ENCODE measurements at regions not wholly inside any gene's neighbourhood (a gene's known extent, or its start where the extent isn't known, plus 50 kb on each side); places are given as distances from the start of the nearest gene placed in this dataset.

DNA sequence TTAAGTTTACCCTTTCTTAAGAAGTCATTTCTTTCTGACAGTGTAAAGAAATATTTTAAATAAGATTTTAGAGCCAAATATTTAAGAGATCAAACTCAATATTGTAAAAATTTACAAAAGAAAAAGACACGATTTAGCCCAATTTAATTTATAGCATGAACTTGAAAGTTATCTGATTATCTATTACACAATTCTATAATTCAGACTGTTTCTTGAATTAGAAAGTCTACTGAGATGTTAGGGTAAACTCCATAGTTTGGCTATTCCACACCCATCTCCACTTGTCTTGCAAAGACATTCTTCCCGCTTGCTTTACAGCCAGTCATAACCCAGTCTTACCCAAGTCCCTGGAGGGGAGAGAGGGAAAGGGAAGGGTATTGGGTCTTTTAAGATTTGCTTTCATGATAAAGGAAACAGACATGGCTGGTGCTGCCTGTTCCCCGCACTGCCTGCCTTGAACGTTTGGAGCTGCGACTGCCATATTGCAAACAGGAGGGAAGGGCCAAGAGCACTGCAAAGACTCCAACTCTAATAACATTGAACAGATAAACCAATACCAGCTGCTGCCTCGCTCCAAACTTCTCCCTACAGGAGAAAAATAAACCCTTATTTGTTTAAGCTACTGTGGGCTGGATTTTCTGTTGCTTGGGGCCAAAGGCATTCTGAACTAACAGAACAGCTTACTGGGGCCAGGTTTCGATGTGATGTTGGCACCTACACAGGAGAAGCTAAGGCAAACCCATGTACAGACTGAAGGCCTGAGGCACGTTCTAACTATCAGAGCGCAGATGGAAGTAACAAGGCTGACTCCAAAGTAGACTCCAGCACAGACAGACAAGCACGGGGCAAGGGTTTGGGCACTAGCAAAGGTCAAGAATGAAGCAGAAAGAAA is 552.3 kb upstream of the JARID2 start (continued):
- TF ChIP-seq ZNF562 (CRISPR knock-in tag; IDR thresholded peaks at IDR 0.05; ENCODE audit: borderline replicate concordance) = no peak
- TF ChIP-seq, protein P1, sequence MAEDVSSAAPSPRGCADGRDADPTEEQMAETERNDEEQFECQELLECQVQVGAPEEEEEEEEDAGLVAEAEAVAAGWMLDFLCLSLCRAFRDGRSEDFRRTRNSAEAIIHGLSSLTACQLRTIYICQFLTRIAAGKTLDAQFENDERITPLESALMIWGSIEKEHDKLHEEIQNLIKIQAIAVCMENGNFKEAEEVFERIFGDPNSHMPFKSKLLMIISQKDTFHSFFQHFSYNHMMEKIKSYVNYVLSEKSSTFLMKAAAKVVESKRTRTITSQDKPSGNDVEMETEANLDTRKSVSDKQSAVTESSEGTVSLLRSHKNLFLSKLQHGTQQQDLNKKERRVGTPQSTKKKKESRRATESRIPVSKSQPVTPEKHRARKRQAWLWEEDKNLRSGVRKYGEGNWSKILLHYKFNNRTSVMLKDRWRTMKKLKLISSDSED (CRISPR knock-in tag; IDR thresholded peaks at IDR 0.05) = no peak
- TF ChIP-seq, protein P2, sequence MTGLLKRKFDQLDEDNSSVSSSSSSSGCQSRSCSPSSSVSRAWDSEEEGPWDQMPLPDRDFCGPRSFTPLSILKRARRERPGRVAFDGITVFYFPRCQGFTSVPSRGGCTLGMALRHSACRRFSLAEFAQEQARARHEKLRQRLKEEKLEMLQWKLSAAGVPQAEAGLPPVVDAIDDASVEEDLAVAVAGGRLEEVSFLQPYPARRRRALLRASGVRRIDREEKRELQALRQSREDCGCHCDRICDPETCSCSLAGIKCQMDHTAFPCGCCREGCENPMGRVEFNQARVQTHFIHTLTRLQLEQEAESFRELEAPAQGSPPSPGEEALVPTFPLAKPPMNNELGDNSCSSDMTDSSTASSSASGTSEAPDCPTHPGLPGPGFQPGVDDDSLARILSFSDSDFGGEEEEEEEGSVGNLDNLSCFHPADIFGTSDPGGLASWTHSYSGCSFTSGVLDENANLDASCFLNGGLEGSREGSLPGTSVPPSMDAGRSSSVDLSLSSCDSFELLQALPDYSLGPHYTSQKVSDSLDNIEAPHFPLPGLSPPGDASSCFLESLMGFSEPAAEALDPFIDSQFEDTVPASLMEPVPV (CRISPR knock-in tag; IDR thresholded peaks at IDR 0.05) = no peak
- no peak for TF ChIP-seq ZNF317 (CRISPR knock-in tag; IDR thresholded peaks at IDR 0.05)
- TF ChIP-seq SP140L (CRISPR knock-in tag; IDR thresholded peaks at IDR 0.05; ENCODE audit: borderline replicate concordance) = no peak
- TF ChIP-seq CEBPG (CRISPR knock-in tag; IDR thresholded peaks at IDR 0.05) = no peak
- TF ChIP-seq ZNF354B (CRISPR knock-in tag; IDR thresholded peaks at IDR 0.05) = no peak
- no peak for TF ChIP-seq AHR (CRISPR knock-in tag; IDR thresholded peaks at IDR 0.05)
- TF ChIP-seq, protein P3, sequence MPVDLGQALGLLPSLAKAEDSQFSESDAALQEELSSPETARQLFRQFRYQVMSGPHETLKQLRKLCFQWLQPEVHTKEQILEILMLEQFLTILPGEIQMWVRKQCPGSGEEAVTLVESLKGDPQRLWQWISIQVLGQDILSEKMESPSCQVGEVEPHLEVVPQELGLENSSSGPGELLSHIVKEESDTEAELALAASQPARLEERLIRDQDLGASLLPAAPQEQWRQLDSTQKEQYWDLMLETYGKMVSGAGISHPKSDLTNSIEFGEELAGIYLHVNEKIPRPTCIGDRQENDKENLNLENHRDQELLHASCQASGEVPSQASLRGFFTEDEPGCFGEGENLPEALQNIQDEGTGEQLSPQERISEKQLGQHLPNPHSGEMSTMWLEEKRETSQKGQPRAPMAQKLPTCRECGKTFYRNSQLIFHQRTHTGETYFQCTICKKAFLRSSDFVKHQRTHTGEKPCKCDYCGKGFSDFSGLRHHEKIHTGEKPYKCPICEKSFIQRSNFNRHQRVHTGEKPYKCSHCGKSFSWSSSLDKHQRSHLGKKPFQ (CRISPR knock-in tag; IDR thresholded peaks at IDR 0.05; ENCODE audit: insufficient replicate concordance) = no peak
- TF ChIP-seq ZNF543 (CRISPR knock-in tag; IDR thresholded peaks at IDR 0.05) = no peak
- no peak for TF ChIP-seq ZFP37 (CRISPR knock-in tag; IDR thresholded peaks at IDR 0.05; ENCODE audit: borderline replicate concordance)
- no peak for TF ChIP-seq ZNF30 (CRISPR knock-in tag; IDR thresholded peaks at IDR 0.05)
- no peak for TF ChIP-seq KDM2A (CRISPR knock-in tag; IDR thresholded peaks at IDR 0.05; ENCODE audit: borderline replicate concordance, low read depth)
- TF ChIP-seq ELF4 (CRISPR knock-in tag; IDR thresholded peaks at IDR 0.05; ENCODE audit: borderline replicate concordance) = no peak
- TF ChIP-seq PCBP1 (IDR thresholded peaks at IDR 0.05; ENCODE audit: borderline replicate concordance, low read depth, low read length) = no peak
- no peak for TF ChIP-seq FOSL1 (CRISPR knock-in tag; IDR thresholded peaks at IDR 0.05; ENCODE audit: borderline replicate concordance)

All from HepG2 (cell line).